Mesenchymal stem cell (in vitro differentiated cells and primary cell): ENCODE measurements at regions not wholly inside any gene's neighbourhood (a gene's known extent, or its start where the extent isn't known, plus 50 kb on each side); places are given as distances from the start of the nearest gene placed in this dataset.

ENCODE experiments used
- DNase-seq: peaks from one replicate; pipeline ENCODE4 v3.0.0-alpha.2; 2013
- H2AFZ ChIP-seq: one replicate; pipeline ENCODE4 v1.6.1; 2013; ENCODE audit warnings: low read depth, mild to moderate bottlenecking, control low read depth, inconsistent platforms, low read length, moderate library complexity
- H2AK5ac ChIP-seq: 2 replicates; pipeline ENCODE4 v1.6.1; 2013; ENCODE audit warnings: low read length, moderate library complexity, mild to moderate bottlenecking, inconsistent platforms; ENCODE audit not compliant: severe bottlenecking
- H2BK120ac ChIP-seq: one replicate; pipeline ENCODE4 v1.6.1; 2013; ENCODE audit warnings: low read depth, mild to moderate bottlenecking, inconsistent platforms, low read length, moderate library complexity
- H2BK12ac ChIP-seq, 2 experiments: one replicate each; pipeline ENCODE4 v1.6.1; 2013; ENCODE audit warnings: inconsistent platforms in 2 of 2, low read length in 2 of 2, mild to moderate bottlenecking in 2 of 2, moderate library complexity in 2 of 2, control low read depth in 1 of 2
- H2BK15ac ChIP-seq: one replicate; pipeline ENCODE4 v1.6.1; 2013; ENCODE audit warnings: mild to moderate bottlenecking, low read depth, inconsistent platforms; ENCODE audit not compliant: poor library complexity, severe bottlenecking
- H2BK5ac ChIP-seq: 2 replicates; pipeline ENCODE4 v1.6.1; 2013; ENCODE audit warnings: low read depth, mild to moderate bottlenecking, low read length, control low read depth, inconsistent platforms; ENCODE audit not compliant: poor library complexity, severe bottlenecking
- H3K14ac ChIP-seq, 2 experiments: one replicate each; pipeline ENCODE4 v1.6.1; 2013; ENCODE audit warnings: inconsistent platforms in 2 of 2, low read length in 2 of 2, control low read depth in 1 of 2, mild to moderate bottlenecking in 1 of 2, moderate library complexity in 1 of 2
- H3K18ac ChIP-seq, 2 experiments: one replicate each; pipeline ENCODE4 v1.6.1; 2013; ENCODE audit warnings: inconsistent platforms in 2 of 2, low read length in 2 of 2, control low read depth in 1 of 2, low read depth in 1 of 2, mild to moderate bottlenecking in 1 of 2
- H3K23ac ChIP-seq, 2 experiments: one replicate each; pipeline ENCODE4 v1.6.1; 2013; ENCODE audit warnings: inconsistent platforms in 2 of 2, low read length in 2 of 2, mild to moderate bottlenecking in 2 of 2, moderate library complexity in 2 of 2, control low read depth in 1 of 2
- H3K27ac ChIP-seq: 2 replicates; pipeline ENCODE4 v1.5.1; 2013; ENCODE audit warnings: mild to moderate bottlenecking, moderate library complexity, low read length, control low read depth, inconsistent platforms; ENCODE audit not compliant: poor library complexity, severe bottlenecking
- H3K27me3 ChIP-seq, 2 experiments: 2 replicates each; pipeline versions ENCODE4 v1.6.1 to v1.7.0; 2013; ENCODE audit warnings: low read length in 2 of 2, mild to moderate bottlenecking in 2 of 2, moderate library complexity in 2 of 2, control low read depth in 1 of 2, inconsistent platforms in 1 of 2; ENCODE audit not compliant: control insufficient read depth in 1 of 2, insufficient read depth in 1 of 2
- H3K36me3 ChIP-seq, 2 experiments: 2 replicates each; pipeline versions ENCODE4 v1.6.1 to v1.7.0; 2013; ENCODE audit warnings: low read length in 2 of 2, control low read depth in 1 of 2, inconsistent platforms in 1 of 2, low read depth in 1 of 2, mild to moderate bottlenecking in 1 of 2; ENCODE audit not compliant: insufficient read depth in 2 of 2, control insufficient read depth in 1 of 2
- H3K4ac ChIP-seq, 2 experiments: one replicate each; pipeline ENCODE4 v1.6.1; 2013; ENCODE audit warnings: inconsistent platforms in 2 of 2, low read length in 2 of 2, mild to moderate bottlenecking in 2 of 2, moderate library complexity in 2 of 2, control low read depth in 1 of 2, low read depth in 1 of 2
- H3K4me1 ChIP-seq: 2 replicates; pipeline ENCODE4 v1.6.1; 2013; ENCODE audit warnings: low read depth, low read length, control low read depth; ENCODE audit not compliant: control insufficient read depth, insufficient read depth
- H3K4me2 ChIP-seq: 2 replicates; pipeline ENCODE4 v1.6.1; 2013; ENCODE audit warnings: low read length, mild to moderate bottlenecking, inconsistent platforms; ENCODE audit not compliant: poor library complexity, severe bottlenecking
- H3K4me3 ChIP-seq, 2 experiments: 2 replicates each; pipeline versions ENCODE4 v1.5.1 to v1.7.0; 2013; ENCODE audit warnings: low read length in 2 of 2, mild to moderate bottlenecking in 2 of 2, control low read depth in 1 of 2, low read depth in 1 of 2; ENCODE audit not compliant: insufficient read depth in 1 of 2
- H3K79me1 ChIP-seq: replicated peaks from 2 replicates; pipeline ENCODE4 v1.6.1; 2013; ENCODE audit warnings: mild to moderate bottlenecking, control low read depth, low read length, inconsistent platforms; ENCODE audit not compliant: poor library complexity, severe bottlenecking
- H3K9ac ChIP-seq: 2 replicates; pipeline ENCODE4 v1.7.0; 2013; ENCODE audit warnings: mild to moderate bottlenecking, low read length, moderate library complexity
- H3K9me3 ChIP-seq: 2 replicates; pipeline ENCODE4 v1.7.0; 2013; ENCODE audit warnings: mild to moderate bottlenecking, low read length; ENCODE audit not compliant: control insufficient read depth
- H4K8ac ChIP-seq: one replicate; pipeline ENCODE4 v1.6.1; 2013; ENCODE audit warnings: inconsistent platforms, mild to moderate bottlenecking, low read length, moderate library complexity
- H4K91ac ChIP-seq: one replicate; pipeline ENCODE4 v1.6.1; 2013; ENCODE audit warnings: mild to moderate bottlenecking, low read length, inconsistent platforms
- WGBS: methylation state at CpG from one replicate; pipeline ENCODE4 v1.1.7; 2013; ENCODE audit warnings: mixed read lengths; 5-methylcytosine and 5-hydroxymethylcytosine counted together

DNA sequence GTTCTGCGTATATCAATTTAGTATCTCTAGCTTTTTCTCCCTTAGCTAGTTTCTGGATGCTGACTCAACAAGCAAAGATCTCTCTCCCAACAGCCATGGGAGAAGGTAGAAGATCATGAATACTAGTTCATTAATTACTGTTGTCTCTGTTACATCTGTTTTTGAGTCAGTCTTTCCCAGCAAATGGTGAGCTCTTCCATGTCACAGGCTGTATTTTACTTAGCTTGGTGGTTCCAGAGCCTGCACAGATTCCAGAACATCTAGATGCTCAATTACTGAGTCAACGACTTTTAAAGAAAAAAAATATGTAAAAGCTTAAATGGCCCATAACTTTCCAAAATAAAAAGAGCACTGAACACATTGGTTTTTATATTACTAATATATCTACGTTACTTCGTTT, 307.2 kb downstream of the NSG2 start:
- no peaks in the 10 kb centered on the region for H3K4me1 ChIP-seq
- H3K4me2 ChIP-seq: no peak overlapping the region
- H2BK120ac ChIP-seq: no peak overlapping the region
- H3K14ac ChIP-seq: no peak overlapping the region
- no peak overlapping the region for H3K4ac ChIP-seq
- H3K79me1 ChIP-seq: no peaks in the 10 kb centered on the region
- H3K23ac ChIP-seq: no peak overlapping the region
- H3K4me3 ChIP-seq: no peak overlapping the region
- H3K9ac ChIP-seq: no peak overlapping the region
- WGBS: 90% methylated on average over 3 of the region's 4 CpGs
- no peak for DNase-seq
- no peaks in the 10 kb centered on the region for H3K36me3 ChIP-seq
- H3K27ac ChIP-seq: no peak overlapping the region
- peaks cover 3% of the 10 kb centered on the region for H3K9me3 ChIP-seq
- H3K27me3 ChIP-seq: peaks cover 0 to 5% of the 10 kb centered on the region in 2 experiments
- no peak overlapping the region for H3K18ac ChIP-seq
- no peak overlapping the region for H2BK15ac ChIP-seq
- no peak overlapping the region for H2BK5ac ChIP-seq
- no peak overlapping the region for H2BK12ac ChIP-seq
- no peak overlapping the region for H2AK5ac ChIP-seq
- H2AFZ ChIP-seq: no peak overlapping the region
- H4K91ac ChIP-seq: no peak overlapping the region
- no peak overlapping the region for H4K8ac ChIP-seq

DNA sequence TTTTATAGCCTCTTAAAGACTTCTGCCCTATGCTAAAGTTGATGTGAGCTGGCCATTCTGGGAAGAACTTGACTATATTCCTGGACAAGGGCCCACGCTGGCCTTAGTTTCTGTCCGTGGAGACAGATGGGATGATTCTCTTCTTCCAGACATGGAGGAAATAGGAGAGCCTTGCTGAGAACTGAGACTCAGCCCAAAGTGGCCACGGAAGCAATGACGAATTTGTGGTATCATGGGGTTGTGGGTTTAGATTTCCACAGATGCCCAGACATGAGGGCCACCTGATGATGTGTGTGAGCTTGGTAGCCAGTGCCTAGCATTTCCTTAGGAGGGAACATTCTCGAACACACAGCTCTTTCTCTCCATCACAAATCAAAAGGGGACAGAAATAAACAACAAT, 309.1 kb downstream of the NSG2 start:
- no peak overlapping the region for H4K8ac ChIP-seq
- H2AFZ ChIP-seq: no peak overlapping the region
- no peak overlapping the region for H2AK5ac ChIP-seq
- peak overlapping the region; percentile 35 for H4K91ac ChIP-seq
- no peak overlapping the region for H2BK5ac ChIP-seq
- peak overlapping the region; percentile 59 for H3K9ac ChIP-seq
- H2BK12ac ChIP-seq: no peak overlapping the region
- no peaks in the 10 kb centered on the region for H3K79me1 ChIP-seq
- H3K36me3 ChIP-seq: no peaks in the 10 kb centered on the region
- H3K4me1 ChIP-seq: no peaks in the 10 kb centered on the region
- H3K23ac ChIP-seq: no peak overlapping the region
- DNase-seq: no peak
- WGBS: 78% methylated on average over 5 of the region's 5 CpGs
- H3K27ac ChIP-seq: no peak overlapping the region
- peaks cover 3% of the 10 kb centered on the region for H3K9me3 ChIP-seq
- no peak overlapping the region for H2BK15ac ChIP-seq
- no peak overlapping the region for H2BK120ac ChIP-seq
- no peaks in the 10 kb centered on the region for H3K27me3 ChIP-seq
- no peak overlapping the region for H3K4me3 ChIP-seq
- H3K14ac ChIP-seq: no peak overlapping the region
- no peak overlapping the region for H3K4me2 ChIP-seq
- H3K4ac ChIP-seq: no peak overlapping the region
- H3K18ac ChIP-seq: no peak overlapping the region

DNA sequence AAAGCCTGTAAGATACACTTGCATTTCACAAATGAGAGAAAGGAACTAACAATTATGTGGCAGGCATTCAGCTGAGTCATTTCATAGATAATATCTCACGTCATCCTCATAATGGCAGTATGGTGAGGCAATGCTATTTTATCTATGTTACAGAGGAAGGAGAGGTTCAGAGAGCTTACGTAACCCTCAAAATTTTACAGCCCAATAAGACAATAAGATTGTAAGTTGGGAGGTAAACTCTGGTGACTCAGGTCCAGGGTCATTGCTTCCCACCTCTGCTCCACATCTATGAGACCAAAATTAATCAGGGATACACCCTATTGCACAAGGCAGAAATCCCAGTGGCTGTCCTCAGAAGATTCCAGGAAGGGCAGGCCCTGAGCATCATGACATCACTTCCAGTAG, 309.7 kb downstream of the NSG2 start:
- Histone ChIP-seq H3K14ac (no peak overlapping the region), H3K4me1 (no peaks in the 10 kb centered on the region), H3K27ac (no peak overlapping the region), H2AFZ (no peak overlapping the region), H3K9me3 (peaks cover 3% of the 10 kb centered on the region), H3K36me3 (no peaks in the 10 kb centered on the region), H2BK12ac (no peak overlapping the region), H3K27me3 (no peaks in the 10 kb centered on the region), H3K23ac (no peak overlapping the region), H2BK15ac (no peak overlapping the region), H2AK5ac (no peak overlapping the region), H2BK120ac (no peak overlapping the region), H4K91ac (no peak overlapping the region), H4K8ac (no peak overlapping the region), H3K9ac (peak overlapping the region; percentile 59), H3K4me3 (no peak overlapping the region), H3K79me1 (no peaks in the 10 kb centered on the region), H3K4me2 (no peak overlapping the region), H3K4ac (no peak overlapping the region), H3K18ac (no peak overlapping the region), H2BK5ac (no peak overlapping the region)
- no CpG with 5 or more reads among the region's 2 CpGs for WGBS
- peak; percentile 78 for DNase-seq

DNA sequence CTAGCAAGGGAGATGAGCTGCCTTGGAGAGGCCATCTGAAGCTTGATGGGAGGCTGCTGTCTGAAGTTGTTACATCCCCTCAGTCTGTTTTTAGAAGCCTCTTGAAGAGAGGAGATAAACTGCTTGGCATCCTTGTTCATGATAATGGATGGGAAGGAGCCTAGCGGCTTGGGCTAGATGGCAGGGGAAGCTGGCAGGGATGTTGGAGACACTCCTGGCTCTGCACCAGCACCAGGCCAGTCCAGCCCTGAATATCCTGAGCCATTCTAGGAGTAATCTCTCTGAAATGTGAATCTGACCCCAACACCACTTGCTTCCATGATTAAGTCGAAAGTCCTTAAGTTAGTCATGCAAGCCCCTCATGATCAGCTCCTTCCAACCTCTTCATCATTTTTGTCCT, 310.5 kb downstream of the NSG2 start:
- no peak overlapping the region for H2AK5ac ChIP-seq
- 79% methylated on average over 2 of the region's 2 CpGs for WGBS

More for the DNA sequence above, 310.5 kb downstream of the NSG2 start:
- Histone ChIP-seq H3K9me3 (peaks cover 3% of the 10 kb centered on the region), H3K27me3 (no peaks in the 10 kb centered on the region), H3K27ac (no peak overlapping the region), H3K4me1 (no peaks in the 10 kb centered on the region), H3K4me3 (no peak overlapping the region), H3K4me2 (no peak overlapping the region), H2BK120ac (no peak overlapping the region), H3K14ac (no peak overlapping the region), H3K79me1 (no peaks in the 10 kb centered on the region), H4K91ac (no peak overlapping the region), H3K18ac (no peak overlapping the region), H2BK12ac (no peak overlapping the region), H2AFZ (no peak overlapping the region), H4K8ac (no peak overlapping the region), H3K4ac (no peak overlapping the region), H2BK5ac (no peak overlapping the region), H3K36me3 (no peaks in the 10 kb centered on the region), H3K9ac (peak overlapping the region; percentile 50), H3K23ac (no peak overlapping the region), H2BK15ac (no peak overlapping the region)
- DNase-seq: no peak
